Naive thymus-derived CD4-positive, alpha-beta T cell (primary cell): ENCODE measurements at regions not wholly inside any gene's neighbourhood (a gene's known extent, or its start where the extent isn't known, plus 50 kb on each side); places are given as distances from the start of the nearest gene placed in this dataset.

Source experiments
- ATAC-seq: fragments of 150-1000 bp; cut with Tn5 transposase; 2 replicates; pipeline ENCODE4 v1.10.0; 2021; ENCODE audit warnings: mild to moderate bottlenecking, moderate library complexity
- CTCF ChIA-PET: fragments of 350-600 bp; sonication (Branson Sonifier 250); formaldehyde crosslinking; loops from one replicate; lab custom pipeline; 2021; ENCODE audit warnings: antibody characterized with exemption; lab: Charles Lee
- POLR2A ChIA-PET: fragments of 350-600 bp; sonication (Branson Sonifier 250); formaldehyde crosslinking; loops from one replicate; lab custom pipeline; 2021; ENCODE audit warnings: antibody characterized with exemption, inconsistent platforms; lab: Charles Lee
- DNase-seq, 9 donors: peaks; one replicate each; pipeline versions ENCODE4 v3.0.0 to v3.0.0-alpha.2; 2020 to 2022; ENCODE audit warnings: mixed read lengths in 1 of 9
- H3K27ac ChIP-seq: one replicate; pipeline ENCODE4 v1.7.0; 2013; ENCODE audit warnings: mild to moderate bottlenecking, low read depth, low read length, moderate library complexity
- H3K27me3 ChIP-seq, 2 donors: one replicate each; pipeline ENCODE4 v1.7.0; 2013; ENCODE audit warnings: low read length in 2 of 2, mild to moderate bottlenecking in 2 of 2, moderate library complexity in 2 of 2; ENCODE audit not compliant: control insufficient read depth in 2 of 2, insufficient read depth in 2 of 2
- H3K36me3 ChIP-seq, 3 experiments: 1 replicate in 2 of 3; 2 replicates in 1 of 3; pipeline ENCODE4 v1.7.0; 2013; ENCODE audit warnings: low read length in 3 of 3, mild to moderate bottlenecking in 3 of 3, moderate library complexity in 1 of 3; ENCODE audit not compliant: insufficient read depth in 3 of 3, control insufficient read depth in 2 of 3
- H3K4me1 ChIP-seq, 2 donors: one replicate each; pipeline ENCODE4 v1.7.0; 2013; ENCODE audit warnings: low read length in 2 of 2, mild to moderate bottlenecking in 2 of 2, moderate library complexity in 1 of 2; ENCODE audit not compliant: control insufficient read depth in 2 of 2, insufficient read depth in 2 of 2
- H3K4me3 ChIP-seq: 2 replicates; pipeline ENCODE4 v1.7.0; 2013; ENCODE audit warnings: mild to moderate bottlenecking, low read length
- H3K9me3 ChIP-seq, 3 experiments: 1 replicate in 2 of 3; 2 replicates in 1 of 3; pipeline ENCODE4 v1.7.0; 2013; ENCODE audit warnings: low read length in 3 of 3; ENCODE audit not compliant: control insufficient read depth in 2 of 3
- H3K27ac Mint-ChIP-seq, 9 donors: one replicate each; pipeline ENCODE4 v1.8.0; 2020 to 2022; ENCODE audit warnings: mixed read lengths in 9 of 9, mild to moderate bottlenecking in 8 of 9, moderate library complexity in 5 of 9, inconsistent platforms in 2 of 9
- H3K27me3 Mint-ChIP-seq, 5 donors: one replicate each; pipeline ENCODE4 v1.8.0; 2021 to 2022; ENCODE audit warnings: mixed read lengths in 5 of 5, mild to moderate bottlenecking in 1 of 5
- H3K36me3 Mint-ChIP-seq, 5 donors: one replicate each; pipeline ENCODE4 v1.8.0; 2020 to 2022; ENCODE audit warnings: mixed read lengths in 5 of 5, mild to moderate bottlenecking in 3 of 5, inconsistent platforms in 1 of 5
- H3K4me1 Mint-ChIP-seq, 7 donors: one replicate each; pipeline ENCODE4 v1.8.0; 2020 to 2022; ENCODE audit warnings: mixed read lengths in 7 of 7, mild to moderate bottlenecking in 3 of 7, inconsistent platforms in 1 of 7
- H3K4me3 Mint-ChIP-seq, 10 donors: one replicate each; pipeline ENCODE4 v1.8.0; 2020 to 2022; ENCODE audit warnings: mild to moderate bottlenecking in 10 of 10, mixed read lengths in 10 of 10, moderate library complexity in 6 of 10, inconsistent platforms in 2 of 10
- H3K9me3 Mint-ChIP-seq, 11 donors: one replicate each; pipeline ENCODE4 v1.8.0; 2020 to 2022; ENCODE audit warnings: mixed read lengths in 11 of 11, mild to moderate bottlenecking in 4 of 11, inconsistent platforms in 1 of 11, moderate library complexity in 1 of 11
- intact Hi-C, 2 donors: fragments of 100-400 bp; cut with micrococcal nuclease; formaldehyde crosslinking; loops; one replicate each; pipeline ENCODE4 v1.15.1; 2023

GRCh38 chr9:91141407-91141965, 220.2 kb downstream of the AUH start:
- no peak overlapping the region for H3K27ac ChIP-seq
- no peak overlapping the region for H3K27ac Mint-ChIP-seq
- no peaks in the 10 kb centered on the region for H3K9me3 ChIP-seq
- intact Hi-C loops, result loop anchor here in 1 of 2 donors (10.0 kb wide), 1 partner anchor 53 kb away; no protein-coding TSS in a partner anchor
- no peaks in the 10 kb centered on the region for H3K36me3 ChIP-seq
- no peak for DNase-seq
- ATAC-seq, result no peak
- POLR2A ChIA-PET, result no interaction called here
- no peaks in the 10 kb centered on the region for H3K4me1 ChIP-seq
- H3K36me3 Mint-ChIP-seq, result peaks cover 0 to 64% (median 0%) of the 10 kb centered on the region in 5 donors
- CTCF ChIA-PET, result no interaction called here
- no peak overlapping the region for H3K4me3 ChIP-seq
- H3K27me3 ChIP-seq, result no peaks in the 10 kb centered on the region
- H3K27me3 Mint-ChIP-seq, result peaks cover 0 to 2% (median 0%) of the 10 kb centered on the region in 5 donors
- peaks cover 0 to 62% (median 4%) of the 10 kb centered on the region in 7 donors for H3K4me1 Mint-ChIP-seq
- H3K4me3 Mint-ChIP-seq, result no peak overlapping the region
- peaks cover 0 to 18% (median 0%) of the 10 kb centered on the region in 11 donors for H3K9me3 Mint-ChIP-seq

- Mint-ChIP-seq H3K27me3 (peaks cover 0 to 2% (median 0%) of the 10 kb centered on the region in 5 donors), H3K4me1 (peaks cover 0 to 65% (median 14%) of the 10 kb centered on the region in 7 donors), H3K4me3 (no peak overlapping the region), H3K9me3 (peaks cover 0 to 16% (median under 1%) of the 10 kb centered on the region in 11 donors), H3K27ac (no peak overlapping the region), H3K36me3 (peaks cover 0 to 63% (median 0%) of the 10 kb centered on the region in 5 donors)
- Histone ChIP-seq H3K9me3 (no peaks in the 10 kb centered on the region), H3K27me3 (no peaks in the 10 kb centered on the region), H3K36me3 (no peaks in the 10 kb centered on the region), H3K4me1 (no peaks in the 10 kb centered on the region), H3K27ac (no peak overlapping the region), H3K4me3 (no peak overlapping the region)
- DNase-seq, result no peak
- CTCF ChIA-PET, result no interaction called here
- POLR2A ChIA-PET, result no interaction called here
- intact Hi-C loops, result loop anchor here in 1 of 2 donors (10.0 kb wide), 1 partner anchor 52 kb away; no protein-coding TSS in a partner anchor
- ATAC-seq, result no peak
These were observed 218.6 kb downstream of the AUH start for GRCh38 chr9:91143162-91143561.

DNA sequence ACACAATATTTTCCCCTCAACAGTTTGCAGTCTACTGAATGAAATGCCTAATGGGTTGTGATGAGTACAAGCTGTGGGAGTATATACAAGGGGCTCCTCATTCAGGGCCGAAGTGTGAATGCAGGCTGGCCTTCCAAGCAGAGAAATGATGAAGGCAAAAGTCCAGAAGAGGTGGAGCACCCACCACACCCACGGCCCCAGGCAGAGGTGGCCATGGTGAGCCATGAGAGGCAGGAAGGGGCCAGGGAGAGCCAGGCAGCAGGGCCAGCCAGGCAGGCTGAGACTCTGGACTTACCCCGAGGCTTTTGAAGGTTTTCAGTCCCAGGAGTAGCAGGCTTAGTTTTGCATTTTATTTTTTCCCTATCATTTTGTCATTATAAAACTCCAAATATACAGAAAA, 218.1 kb downstream of the AUH start:
- H3K36me3 ChIP-seq, result no peaks in the 10 kb centered on the region
- Mint-ChIP-seq H3K4me1 (peaks cover 0 to 67% (median 15%) of the 10 kb centered on the region in 7 donors), H3K27me3 (peaks cover 0 to 2% (median 0%) of the 10 kb centered on the region in 5 donors), H3K36me3 (peaks cover 0 to 67% (median 0%) of the 10 kb centered on the region in 5 donors), H3K9me3 (peaks cover 0 to 16% (median 1%) of the 10 kb centered on the region in 11 donors), H3K27ac (no peak overlapping the region), H3K4me3 (no peak overlapping the region)
- H3K27ac ChIP-seq, result no peak overlapping the region
- no peaks in the 10 kb centered on the region for H3K27me3 ChIP-seq
- H3K4me3 ChIP-seq, result no peak overlapping the region
- ATAC-seq (no peak), DNase-seq (no peak)
- intact Hi-C loops, result loop anchor here in 1 of 2 donors (10.0 kb wide), 1 partner anchor 51 kb away; no protein-coding TSS in a partner anchor
- no peaks in the 10 kb centered on the region for H3K9me3 ChIP-seq
- ChIA-PET CTCF (no interaction called here), POLR2A (no interaction called here)
- no peaks in the 10 kb centered on the region for H3K4me1 ChIP-seq

- ATAC-seq (no peak), DNase-seq (no peak)
- CTCF ChIA-PET, result no interaction called here
- H3K4me1 Mint-ChIP-seq, result peaks cover 0 to 69% (median 15%) of the 10 kb centered on the region in 7 donors
- peaks cover 0 to 71% (median 0%) of the 10 kb centered on the region in 5 donors for H3K36me3 Mint-ChIP-seq
- Histone ChIP-seq H3K9me3 (no peaks in the 10 kb centered on the region), H3K36me3 (no peaks in the 10 kb centered on the region), H3K27ac (no peak overlapping the region), H3K4me3 (no peak overlapping the region), H3K27me3 (no peaks in the 10 kb centered on the region), H3K4me1 (no peaks in the 10 kb centered on the region)
- peaks cover 0 to 18% (median 5%) of the 10 kb centered on the region in 11 donors for H3K9me3 Mint-ChIP-seq
- peak overlapping the region in 1 of 10 donors; percentile 26 for H3K4me3 Mint-ChIP-seq
- intact Hi-C loops, result loop anchor here in 1 of 2 donors (10.0 kb wide), 1 partner anchor 50 kb away; no protein-coding TSS in a partner anchor
- POLR2A ChIA-PET, result no interaction called here
- H3K27me3 Mint-ChIP-seq, result peaks cover 0 to 2% (median 0%) of the 10 kb centered on the region in 5 donors
- H3K27ac Mint-ChIP-seq, result peak overlapping the region in 1 of 9 donors; percentile 93
These were observed 216.9 kb downstream of the AUH start for GRCh38 chr9:91144769-91145168.

GRCh38 chr9:91145496-91145895, 216.2 kb downstream of the AUH start:
- POLR2A ChIA-PET, result no interaction called here
- ATAC-seq (no peak), DNase-seq (no peak)
- H3K4me3 ChIP-seq, result no peak overlapping the region
- H3K4me1 Mint-ChIP-seq, result peaks cover 3 to 71% (median 19%) of the 10 kb centered on the region in 7 donors
- peak overlapping the region in 2 of 9 donors; percentile 51 to 93 for H3K27ac Mint-ChIP-seq
- peaks cover 0 to 18% (median 6%) of the 10 kb centered on the region in 11 donors for H3K9me3 Mint-ChIP-seq
- no peaks in the 10 kb centered on the region for H3K36me3 ChIP-seq
- peak overlapping the region in 1 of 10 donors; percentile 26 for H3K4me3 Mint-ChIP-seq
- H3K27ac ChIP-seq, result no peak overlapping the region
- H3K9me3 ChIP-seq, result no peaks in the 10 kb centered on the region
- no peaks in the 10 kb centered on the region for H3K27me3 ChIP-seq
- peaks cover 0 to 75% (median 0%) of the 10 kb centered on the region in 5 donors for H3K36me3 Mint-ChIP-seq
- CTCF ChIA-PET, result interaction anchor here (1.1 kb wide), 1 partner anchor 46 kb away, joined by 3 read pairs; no protein-coding TSS in a partner anchor
- intact Hi-C loops, result loop anchor here in 1 of 2 donors (10.0 kb wide), 1 partner anchor 49 kb away; no protein-coding TSS in a partner anchor
- peaks cover 2 to 7% of the 10 kb centered on the region in 2 donors for H3K4me1 ChIP-seq
- H3K27me3 Mint-ChIP-seq, result peaks cover 0 to 2% (median 0%) of the 10 kb centered on the region in 5 donors

DNA sequence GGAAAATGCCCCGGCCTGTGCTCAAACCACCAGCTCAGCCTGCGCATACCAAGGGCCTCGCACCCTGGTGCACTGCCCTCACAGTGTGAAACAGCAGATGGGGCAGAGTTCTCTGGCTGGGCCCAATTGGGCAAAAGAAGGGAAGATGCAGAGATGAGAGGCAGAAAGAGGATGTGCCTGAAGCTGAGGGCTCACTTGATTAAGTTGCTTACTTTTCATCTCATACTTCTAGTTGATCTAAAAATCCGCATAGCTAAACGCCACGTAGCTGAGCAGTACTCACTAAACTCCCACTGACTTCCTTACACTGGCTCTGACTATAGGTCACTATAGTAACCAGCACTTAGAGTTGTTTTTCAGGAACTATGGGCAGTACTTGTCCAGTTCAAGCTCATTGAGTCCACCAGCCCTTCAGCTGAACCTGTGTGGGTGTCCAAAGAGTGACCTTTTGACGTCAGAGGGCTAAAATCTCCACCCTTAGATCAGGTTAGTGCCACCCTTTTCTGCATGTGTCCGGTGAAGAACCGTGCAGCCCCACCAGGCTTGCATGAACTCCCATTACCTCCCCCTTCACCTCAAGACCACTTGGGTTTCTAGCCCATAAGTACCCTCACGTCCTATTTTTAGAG, 215.2 kb downstream of the AUH start:
- Histone ChIP-seq H3K4me1 (peaks cover 10 to 16% of the 10 kb centered on the region in 2 donors), H3K4me3 (no peak overlapping the region), H3K9me3 (no peaks in the 10 kb centered on the region), H3K36me3 (no peaks in the 10 kb centered on the region), H3K27ac (no peak overlapping the region), H3K27me3 (no peaks in the 10 kb centered on the region)
- H3K4me1 Mint-ChIP-seq, result peaks cover 13 to 75% (median 30%) of the 10 kb centered on the region in 7 donors
- ChIA-PET POLR2A (no interaction called here), CTCF (interaction anchor here (1.1 kb wide), 1 partner anchor 47 kb away, joined by 3 read pairs; no protein-coding TSS in a partner anchor)
- peaks cover 0 to 21% (median 6%) of the 10 kb centered on the region in 11 donors for H3K9me3 Mint-ChIP-seq
- DNase-seq (no peak), ATAC-seq (peak; percentile 49)
- no peaks in the 10 kb centered on the region for H3K27me3 Mint-ChIP-seq
- H3K27ac Mint-ChIP-seq, result peak overlapping the region in 1 of 9 donors; percentile 93
- H3K4me3 Mint-ChIP-seq, result peak overlapping the region in 1 of 10 donors; percentile 66
- intact Hi-C loops, result loop anchor here (1.0 to 10.0 kb wide), 3 partner anchors 15 to 48 kb away; no protein-coding TSS in a partner anchor
- peaks cover 0 to 76% (median 0%) of the 10 kb centered on the region in 5 donors for H3K36me3 Mint-ChIP-seq
